Uterus (tissue), 3 donors: ENCODE measurements at regions not wholly inside any gene's neighbourhood (a gene's known extent, or its start where the extent isn't known, plus 50 kb on each side); places are given as distances from the start of the nearest gene placed in this dataset.
"Not testable (repeated sequence)": the region's sequence is repeated elsewhere in the genome, so short reads cannot be mapped to it uniquely, and the experiment has no call there.

Source experiments
- DNase-seq, 2 donors: peaks; one replicate each; pipeline ENCODE4 v3.0.0-alpha.2; 2019 to 2020
- H3K27ac ChIP-seq, 2 donors: fragments of 200-600 bp; sonication (generic); 1 replicate in 1 of 2; 2 replicates in 1 of 2; pipeline ENCODE4 v1.5.1; 2016 to 2018
- H3K27me3 ChIP-seq, 2 donors: fragments of 200-600 bp; sonication (generic); one replicate each; pipeline ENCODE4 v1.5.1; 2018 to 2019; ENCODE audit warnings: control low read depth in 1 of 2
- H3K36me3 ChIP-seq, 2 donors: fragments of 200-600 bp; sonication (generic); one replicate each; pipeline ENCODE4 v1.5.1; 2019; ENCODE audit warnings: control low read depth in 1 of 2
- H3K4me1 ChIP-seq, 2 donors: fragments of 200-600 bp; sonication (generic); one replicate each; pipeline ENCODE4 v1.5.1; 2018 to 2019; ENCODE audit warnings: control low read depth in 1 of 2
- H3K4me3 ChIP-seq, 2 donors: fragments of 200-600 bp; sonication (generic); 1 replicate in 1 of 2; 2 replicates in 1 of 2; pipeline ENCODE4 v1.5.1; 2018 to 2019; ENCODE audit warnings: mild to moderate bottlenecking in 1 of 2
- H3K9me3 ChIP-seq, 2 donors: fragments of 200-600 bp; sonication (generic); one replicate each; pipeline ENCODE4 v1.5.1; 2019; ENCODE audit warnings: control low read depth in 1 of 2
- POLR2A ChIP-seq, 2 donors: fragments of 450-650 bp; IDR thresholded peaks; one replicate each; pipeline ENCODE4 v1.6.1; 2016; ENCODE audit warnings: antibody characterized with exemption in 2 of 2, mild to moderate bottlenecking in 1 of 2, moderate library complexity in 1 of 2
- intact Hi-C: fragments of 100-400 bp; cut with DNase I; formaldehyde crosslinking; loops from one replicate; pipeline ENCODE4 v1.15.1; 2023; ENCODE audit warnings: low total_unique reads
- TF ChIP-seq, protein P1 (sequence below), 4 experiments: fragments of 200-600 bp in 2 of 4; fragments of 450-650 bp in 2 of 4; sonication (generic) in 2 of 4; IDR thresholded peaks; one replicate each; pipeline ENCODE4 v1.5.1; 2016 to 2019; ENCODE audit warnings: antibody characterized with exemption in 4 of 4, mild to moderate bottlenecking in 2 of 4, moderate library complexity in 1 of 4
- donor health status: DM: yes; HTN: yes; CAD: no.

DNA sequence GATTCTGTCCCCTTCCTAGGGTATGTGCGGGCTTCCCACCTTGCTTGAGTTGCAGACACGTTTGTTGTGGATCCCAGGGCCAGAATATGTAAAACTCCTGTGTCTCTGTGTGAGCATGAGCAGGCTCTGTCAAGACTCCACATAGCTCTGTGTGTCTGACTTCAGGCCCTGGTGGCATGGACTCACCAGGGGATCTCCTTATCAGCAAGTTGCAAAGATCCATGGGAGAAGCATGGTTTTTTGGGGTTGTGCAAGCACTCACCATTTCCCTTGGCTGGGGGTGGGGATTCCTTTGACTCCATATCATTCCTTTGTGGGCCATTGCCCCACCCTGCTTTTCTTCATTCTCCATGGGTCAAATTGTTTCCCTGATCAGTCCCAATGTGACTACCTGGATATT lies 205.6 kb downstream of the TUSC1 start:
- no peaks in the 10 kb centered on the region for H3K36me3 ChIP-seq
- intact Hi-C loops: no loop called here
- no peaks in the 10 kb centered on the region for H3K27me3 ChIP-seq
- H3K4me3 ChIP-seq: no peak overlapping the region
- no peaks in the 10 kb centered on the region for H3K4me1 ChIP-seq
- no peak for DNase-seq
- no peaks in the 10 kb centered on the region for H3K9me3 ChIP-seq
- TF ChIP-seq, protein P1, sequence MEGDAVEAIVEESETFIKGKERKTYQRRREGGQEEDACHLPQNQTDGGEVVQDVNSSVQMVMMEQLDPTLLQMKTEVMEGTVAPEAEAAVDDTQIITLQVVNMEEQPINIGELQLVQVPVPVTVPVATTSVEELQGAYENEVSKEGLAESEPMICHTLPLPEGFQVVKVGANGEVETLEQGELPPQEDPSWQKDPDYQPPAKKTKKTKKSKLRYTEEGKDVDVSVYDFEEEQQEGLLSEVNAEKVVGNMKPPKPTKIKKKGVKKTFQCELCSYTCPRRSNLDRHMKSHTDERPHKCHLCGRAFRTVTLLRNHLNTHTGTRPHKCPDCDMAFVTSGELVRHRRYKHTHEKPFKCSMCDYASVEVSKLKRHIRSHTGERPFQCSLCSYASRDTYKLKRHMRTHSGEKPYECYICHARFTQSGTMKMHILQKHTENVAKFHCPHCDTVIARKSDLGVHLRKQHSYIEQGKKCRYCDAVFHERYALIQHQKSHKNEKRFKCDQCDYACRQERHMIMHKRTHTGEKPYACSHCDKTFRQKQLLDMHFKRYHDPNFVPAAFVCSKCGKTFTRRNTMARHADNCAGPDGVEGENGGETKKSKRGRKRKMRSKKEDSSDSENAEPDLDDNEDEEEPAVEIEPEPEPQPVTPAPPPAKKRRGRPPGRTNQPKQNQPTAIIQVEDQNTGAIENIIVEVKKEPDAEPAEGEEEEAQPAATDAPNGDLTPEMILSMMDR (IDR thresholded peaks at IDR 0.05): no peak
- no peak for TF ChIP-seq POLR2A (IDR thresholded peaks at IDR 0.05)
- no peak overlapping the region for H3K27ac ChIP-seq

DNA sequence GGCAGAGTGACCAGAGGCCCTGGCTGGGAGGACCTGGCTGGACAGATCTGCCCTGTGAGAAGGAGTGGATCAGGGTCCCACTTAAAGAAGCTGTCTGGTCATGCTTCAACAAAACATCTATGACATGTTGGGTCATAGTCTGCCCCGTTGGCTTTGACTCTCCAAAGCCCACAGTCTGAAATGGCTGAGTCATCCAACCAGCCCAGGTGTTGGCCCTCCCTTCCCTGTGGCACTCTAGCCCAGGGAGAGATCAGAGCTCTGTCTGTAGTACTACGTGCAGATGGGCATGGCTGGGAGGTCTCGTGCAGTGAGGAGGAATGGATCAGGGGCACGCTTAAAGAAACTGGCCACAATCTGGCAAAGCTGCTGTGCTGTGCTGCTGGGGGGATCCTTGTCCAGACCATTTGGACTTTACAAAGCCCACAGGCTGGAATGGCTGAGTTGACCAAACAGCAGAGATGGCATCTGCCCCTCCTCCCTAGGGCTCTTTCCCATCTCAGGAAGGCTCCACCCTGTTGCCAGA lies 206.1 kb downstream of the TUSC1 start:
- intact Hi-C loops: no loop called here
- no peak for TF ChIP-seq POLR2A (IDR thresholded peaks at IDR 0.05)
- TF ChIP-seq, protein P1 (IDR thresholded peaks at IDR 0.05): no peak
- DNase-seq: no peak
- H3K9me3 ChIP-seq: no peaks in the 10 kb centered on the region
- H3K27me3 ChIP-seq: no peaks in the 10 kb centered on the region
- H3K4me1 ChIP-seq: no peaks in the 10 kb centered on the region
- H3K27ac ChIP-seq: no peak overlapping the region
- no peak overlapping the region for H3K4me3 ChIP-seq
- H3K36me3 ChIP-seq: no peaks in the 10 kb centered on the region

DNA sequence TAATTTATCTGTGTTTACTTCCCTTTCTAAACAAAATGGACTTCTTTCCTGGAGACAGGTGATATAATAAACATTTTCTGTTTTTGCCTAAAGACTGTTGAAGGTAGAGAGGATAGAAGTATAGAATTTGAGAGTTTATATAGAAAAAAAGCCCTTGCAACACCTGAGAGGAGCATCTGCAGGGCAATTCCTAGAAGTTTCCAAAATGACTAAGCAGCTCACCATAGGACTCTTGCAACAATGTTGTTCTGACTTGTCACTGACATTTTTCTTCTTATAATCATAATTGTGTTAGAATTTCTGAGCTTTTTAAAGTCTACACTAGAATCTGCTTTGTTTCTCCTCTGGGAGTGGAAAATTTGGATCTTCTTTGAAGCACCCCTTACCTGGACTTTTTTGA lies 216.8 kb downstream of the TUSC1 start:
- H3K27ac ChIP-seq: no peak overlapping the region
- DNase-seq: no peak
- intact Hi-C loops: no loop called here

DNA sequence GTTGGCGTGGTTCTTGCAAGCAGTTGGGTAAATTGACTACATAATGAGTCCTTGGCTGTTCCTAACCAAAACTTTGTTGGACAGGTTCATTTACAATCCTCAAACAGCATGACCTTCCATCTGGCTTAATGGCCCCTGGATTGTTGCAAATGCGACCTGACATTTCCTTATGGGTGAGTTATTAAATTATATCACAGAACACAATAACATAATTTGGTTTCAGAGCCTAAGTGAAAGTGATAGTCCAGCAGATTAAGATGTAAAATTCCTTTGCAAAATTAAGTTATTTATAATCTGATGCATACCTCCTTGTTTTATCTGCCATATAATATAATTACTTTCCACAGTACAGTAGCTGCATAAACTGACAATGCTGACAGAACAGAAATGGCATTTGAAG lies 224.4 kb downstream of the TUSC1 start:
- DNase-seq: no peak
- H3K9me3 ChIP-seq: no peaks in the 10 kb centered on the region
- intact Hi-C loops: no loop called here
- no peak for TF ChIP-seq POLR2A (IDR thresholded peaks at IDR 0.05)
- TF ChIP-seq, protein P1 (IDR thresholded peaks at IDR 0.05): no peak
- H3K27me3 ChIP-seq: no peaks in the 10 kb centered on the region
- H3K36me3 ChIP-seq: no peaks in the 10 kb centered on the region
- no peaks in the 10 kb centered on the region for H3K4me1 ChIP-seq
- H3K4me3 ChIP-seq: no peak overlapping the region
- H3K27ac ChIP-seq: no peak overlapping the region

More for the DNA sequence above, 216.8 kb downstream of the TUSC1 start:
- Histone ChIP-seq H3K9me3 (no peaks in the 10 kb centered on the region), H3K27me3 (no peaks in the 10 kb centered on the region), H3K36me3 (no peaks in the 10 kb centered on the region), H3K4me3 (no peak overlapping the region), H3K4me1 (no peaks in the 10 kb centered on the region)
- TF ChIP-seq, protein P1 (IDR thresholded peaks at IDR 0.05): no peak
- no peak for TF ChIP-seq POLR2A (IDR thresholded peaks at IDR 0.05)

DNA sequence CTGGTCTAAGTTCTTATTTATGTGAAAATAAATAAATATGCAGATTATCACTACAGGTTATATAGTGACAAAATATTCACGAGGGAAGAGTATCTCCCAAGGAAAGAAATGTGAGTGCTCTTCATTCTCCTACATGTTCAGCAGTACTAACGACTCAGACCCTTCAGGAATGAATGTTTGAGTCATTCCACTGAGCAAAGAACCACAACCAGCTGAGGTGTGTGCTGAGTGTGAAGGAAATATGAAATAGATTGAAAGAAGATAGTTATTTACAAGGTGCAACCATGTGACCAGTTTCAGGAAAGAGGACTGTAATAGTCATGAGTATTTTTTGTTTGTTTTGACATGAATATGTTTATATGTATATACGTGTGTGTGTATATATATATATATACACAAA lies 228.7 kb downstream of the TUSC1 start:
- TF ChIP-seq, protein P1 (IDR thresholded peaks at IDR 0.05): no peak
- TF ChIP-seq POLR2A (IDR thresholded peaks at IDR 0.05): no peak
- intact Hi-C loops: no loop called here
- H3K9me3 ChIP-seq: no peaks in the 10 kb centered on the region
- DNase-seq: no peak
- no peaks in the 10 kb centered on the region for H3K4me1 ChIP-seq
- H3K27ac ChIP-seq: no peak overlapping the region
- H3K4me3 ChIP-seq: no peak overlapping the region
- H3K36me3 ChIP-seq: no peaks in the 10 kb centered on the region
- H3K27me3 ChIP-seq: no peaks in the 10 kb centered on the region

DNA sequence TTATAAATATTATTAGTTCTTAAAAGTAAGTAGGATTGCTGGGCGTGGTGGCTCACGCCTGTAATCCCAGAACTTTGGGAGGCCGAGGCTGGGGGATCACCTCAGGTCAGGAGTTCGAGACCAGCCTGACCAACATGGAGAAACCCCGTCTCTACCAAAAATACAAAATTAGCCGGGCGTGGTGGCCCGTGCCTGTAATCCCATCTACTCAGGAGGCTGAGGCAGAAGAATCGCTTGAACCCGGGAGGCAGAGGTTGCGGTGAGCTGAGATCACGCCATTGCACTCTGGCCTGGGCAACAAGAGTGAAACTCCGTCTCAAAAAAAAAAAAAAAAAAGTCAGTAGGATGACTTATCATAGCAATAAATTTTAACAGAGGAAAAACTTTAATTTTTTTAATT lies 232.5 kb downstream of the TUSC1 start:
- H3K27ac ChIP-seq, H3K27me3 ChIP-seq, H3K36me3 ChIP-seq, intact Hi-C loops, DNase-seq, H3K9me3 ChIP-seq, H3K4me3 ChIP-seq, H3K4me1 ChIP-seq: not testable (repeated sequence)
